Breast epithelium (tissue), 4 donors: ENCODE measurements at regions not wholly inside any gene's neighbourhood (a gene's known extent, or its start where the extent isn't known, plus 50 kb on each side); places are given as distances from the start of the nearest gene placed in this dataset.

Source experiments
- DNase-seq, 2 donors: peaks; one replicate each; pipeline ENCODE4 v3.0.0-alpha.2; 2019; ENCODE audit warnings: low spot score in 2 of 2
- H3K27ac ChIP-seq, 2 donors: fragments of 200-600 bp; sonication (generic) in 1 of 2; one replicate each; pipeline ENCODE4 v1.5.1; 2016 to 2019; ENCODE audit warnings: mild to moderate bottlenecking in 1 of 2
- H3K27me3 ChIP-seq, 2 donors: fragments of 200-600 bp; sonication (generic) in 1 of 2; one replicate each; pipeline versions ENCODE4 v1.5.1 to v1.6.0; 2017 to 2019; ENCODE audit warnings: control low read depth in 1 of 2, mild to moderate bottlenecking in 1 of 2
- H3K36me3 ChIP-seq: fragments of 200-600 bp; one replicate; pipeline ENCODE4 v1.5.1; 2019
- H3K4me1 ChIP-seq, 2 donors: fragments of 200-600 bp; sonication (generic); one replicate each; pipeline ENCODE4 v1.5.1; 2016 to 2019; ENCODE audit warnings: control low read depth in 1 of 2
- H3K4me3 ChIP-seq, 3 donors: fragments of 200-600 bp; sonication (generic); 1 replicate in 2 of 3; 2 replicates in 1 of 3; pipeline ENCODE4 v1.5.1; 2016 to 2019; ENCODE audit warnings: mild to moderate bottlenecking in 3 of 3, moderate library complexity in 2 of 3
- H3K9me3 ChIP-seq, 2 donors: fragments of 200-600 bp; sonication (generic) in 1 of 2; one replicate each; pipeline ENCODE4 v1.5.1; 2016 to 2019; ENCODE audit warnings: control low read depth in 1 of 2
- POLR2A ChIP-seq: fragments of 450-650 bp; IDR thresholded peaks from one replicate; pipeline ENCODE4 v1.6.1; 2016; ENCODE audit warnings: antibody characterized with exemption, mild to moderate bottlenecking, moderate library complexity
- POLR2AphosphoS5 ChIP-seq, 3 donors: sonication (generic); formaldehyde crosslinking; IDR thresholded peaks; one replicate each; pipeline ENCODE4 v1.6.1; 2017; ENCODE audit warnings: antibody characterized with exemption in 3 of 3
- intact Hi-C: fragments of 100-400 bp; cut with DNase I; formaldehyde crosslinking; loops from one replicate; pipeline ENCODE4 v1.15.1; 2023; ENCODE audit warnings: low total_unique reads
- TF ChIP-seq, protein P1 (sequence below), 3 donors: fragments of 450-650 bp; IDR thresholded peaks; one replicate each; pipeline ENCODE4 v1.5.1; 2016 to 2017; ENCODE audit warnings: antibody characterized with exemption in 3 of 3, mild to moderate bottlenecking in 3 of 3, moderate library complexity in 3 of 3

DNA sequence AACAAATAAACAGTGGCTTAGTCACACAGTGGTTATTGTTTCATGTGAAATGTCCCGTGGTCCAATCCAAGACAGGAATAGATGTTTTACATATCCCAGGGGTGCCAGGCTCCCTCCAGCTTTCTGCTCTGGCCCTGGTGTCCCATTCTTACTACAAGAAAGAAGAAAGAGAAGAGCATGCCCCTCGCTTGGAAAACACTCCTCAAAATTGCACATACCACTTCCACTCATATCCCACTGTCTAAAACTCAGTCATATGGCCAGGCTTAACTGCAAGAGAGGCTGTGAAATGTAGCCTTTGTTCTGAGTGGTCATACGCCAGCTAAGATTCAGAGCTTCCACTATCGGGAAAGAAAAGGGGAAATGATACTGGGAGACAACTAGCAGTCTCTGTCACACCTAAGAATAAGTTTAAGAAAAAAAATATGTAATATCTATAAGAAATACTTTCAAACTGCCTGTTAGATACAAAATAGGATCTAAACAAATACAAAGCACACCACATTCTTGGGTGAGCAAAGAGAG, 306.8 kb upstream of the FAM241A start:
- DNase-seq, result no peak
- H3K27me3 ChIP-seq, result no peaks in the 10 kb centered on the region
- no peaks in the 10 kb centered on the region for H3K9me3 ChIP-seq
- H3K4me3 ChIP-seq, result no peak overlapping the region
- TF ChIP-seq POLR2A (no peak), POLR2AphosphoS5 (IDR thresholded peaks at IDR 0.05) (no peak)
- TF ChIP-seq, protein P1, sequence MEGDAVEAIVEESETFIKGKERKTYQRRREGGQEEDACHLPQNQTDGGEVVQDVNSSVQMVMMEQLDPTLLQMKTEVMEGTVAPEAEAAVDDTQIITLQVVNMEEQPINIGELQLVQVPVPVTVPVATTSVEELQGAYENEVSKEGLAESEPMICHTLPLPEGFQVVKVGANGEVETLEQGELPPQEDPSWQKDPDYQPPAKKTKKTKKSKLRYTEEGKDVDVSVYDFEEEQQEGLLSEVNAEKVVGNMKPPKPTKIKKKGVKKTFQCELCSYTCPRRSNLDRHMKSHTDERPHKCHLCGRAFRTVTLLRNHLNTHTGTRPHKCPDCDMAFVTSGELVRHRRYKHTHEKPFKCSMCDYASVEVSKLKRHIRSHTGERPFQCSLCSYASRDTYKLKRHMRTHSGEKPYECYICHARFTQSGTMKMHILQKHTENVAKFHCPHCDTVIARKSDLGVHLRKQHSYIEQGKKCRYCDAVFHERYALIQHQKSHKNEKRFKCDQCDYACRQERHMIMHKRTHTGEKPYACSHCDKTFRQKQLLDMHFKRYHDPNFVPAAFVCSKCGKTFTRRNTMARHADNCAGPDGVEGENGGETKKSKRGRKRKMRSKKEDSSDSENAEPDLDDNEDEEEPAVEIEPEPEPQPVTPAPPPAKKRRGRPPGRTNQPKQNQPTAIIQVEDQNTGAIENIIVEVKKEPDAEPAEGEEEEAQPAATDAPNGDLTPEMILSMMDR (IDR thresholded peaks at IDR 0.05), result no peak
- H3K4me1 ChIP-seq, result no peaks in the 10 kb centered on the region
- no peaks in the 10 kb centered on the region for H3K36me3 ChIP-seq
- H3K27ac ChIP-seq, result no peak overlapping the region
- intact Hi-C loops, result no loop called here

DNA sequence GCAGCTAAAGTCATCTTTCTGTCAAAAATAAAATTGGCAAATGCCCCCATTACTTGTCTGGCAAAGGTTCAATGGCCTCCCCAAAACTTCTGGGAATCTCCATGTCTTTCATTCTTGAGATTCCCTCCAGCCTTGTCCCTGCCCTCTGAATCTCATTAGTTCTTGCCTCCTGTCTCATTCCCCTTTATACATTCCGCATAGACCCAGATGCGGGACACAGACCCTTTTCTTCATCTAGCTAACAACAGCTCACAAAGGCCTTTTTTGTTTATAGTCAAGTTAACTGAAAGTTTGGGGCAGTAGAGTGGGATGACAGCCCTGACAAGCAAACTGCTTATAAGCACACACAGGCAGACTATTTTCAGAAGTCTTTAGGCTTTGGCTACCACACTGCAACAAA, 306.1 kb upstream of the FAM241A start:
- no peak overlapping the region for H3K27ac ChIP-seq
- no peaks in the 10 kb centered on the region for H3K9me3 ChIP-seq
- intact Hi-C loops, result no loop called here

DNA sequence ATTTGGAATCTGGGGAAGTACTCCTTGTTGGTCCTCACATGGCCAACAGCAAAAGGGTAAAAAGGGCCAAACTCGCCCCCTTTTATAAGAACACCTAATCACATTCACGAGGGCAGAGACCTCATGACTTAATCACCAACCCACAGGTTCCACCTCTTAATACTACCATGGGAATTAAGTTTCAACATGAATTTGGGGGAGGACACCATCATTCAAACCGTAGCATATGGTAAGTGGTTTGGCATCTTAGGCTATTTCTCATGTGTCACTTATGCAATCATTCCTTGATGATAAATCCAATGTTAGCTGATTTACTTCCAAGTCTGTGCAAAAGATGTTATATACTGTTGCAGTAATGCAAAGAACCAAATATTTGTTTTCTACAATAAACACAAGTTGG, 302.9 kb upstream of the FAM241A start:
- Histone ChIP-seq H3K4me1 (no peaks in the 10 kb centered on the region), H3K36me3 (no peaks in the 10 kb centered on the region), H3K27ac (no peak overlapping the region), H3K4me3 (no peak overlapping the region), H3K9me3 (no peaks in the 10 kb centered on the region), H3K27me3 (no peaks in the 10 kb centered on the region)
- intact Hi-C loops, result no loop called here
- DNase-seq, result no peak
- TF ChIP-seq POLR2AphosphoS5 (IDR thresholded peaks at IDR 0.05) (no peak), POLR2A (no peak)
- TF ChIP-seq, protein P1 (IDR thresholded peaks at IDR 0.05), result no peak

More for the DNA sequence above, 306.1 kb upstream of the FAM241A start:
- Histone ChIP-seq H3K4me3 (no peak overlapping the region), H3K4me1 (no peaks in the 10 kb centered on the region), H3K27me3 (no peaks in the 10 kb centered on the region), H3K36me3 (no peaks in the 10 kb centered on the region)
- TF ChIP-seq, protein P1 (IDR thresholded peaks at IDR 0.05), result no peak
- TF ChIP-seq POLR2A (no peak), POLR2AphosphoS5 (IDR thresholded peaks at IDR 0.05) (no peak)
- no peak for DNase-seq

DNA sequence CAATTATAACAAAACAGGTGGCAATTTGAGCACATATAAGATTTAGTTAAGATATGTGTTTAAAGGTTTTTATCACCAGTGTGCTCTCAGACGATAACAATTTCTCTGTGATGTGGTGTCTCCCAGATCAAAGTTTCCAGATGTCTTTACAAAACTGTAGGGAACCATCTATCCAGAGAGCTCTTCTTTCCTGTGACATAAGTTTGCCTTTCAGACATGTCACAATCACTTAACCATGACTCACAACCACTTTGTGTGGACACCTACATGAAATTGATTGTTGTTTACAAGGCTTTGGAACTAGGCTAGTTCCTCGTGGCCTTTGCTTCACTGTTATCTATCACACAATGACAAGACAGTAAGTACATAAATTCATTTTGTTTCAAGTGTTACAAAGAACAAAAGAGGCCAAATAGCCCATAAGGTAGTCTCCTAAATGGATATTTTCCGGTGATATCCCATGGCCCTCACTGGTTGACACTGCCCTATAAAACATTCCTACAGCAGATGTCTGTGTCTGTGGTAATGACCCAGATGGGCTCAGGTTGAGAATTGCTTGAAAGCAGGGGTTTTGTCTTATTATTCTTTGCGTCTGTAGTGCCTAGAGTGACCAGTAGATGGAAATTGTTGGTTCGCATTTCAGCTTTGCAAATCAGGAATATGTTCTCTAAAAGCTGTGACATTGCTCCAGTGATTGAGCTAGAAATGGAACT, 297.8 kb upstream of the FAM241A start:
- H3K27me3 ChIP-seq, result no peaks in the 10 kb centered on the region
- H3K27ac ChIP-seq, result no peak overlapping the region
- no peak for DNase-seq
- intact Hi-C loops, result no loop called here
- H3K9me3 ChIP-seq, result no peaks in the 10 kb centered on the region
- no peak overlapping the region for H3K4me3 ChIP-seq
- H3K36me3 ChIP-seq, result no peaks in the 10 kb centered on the region
- no peak for TF ChIP-seq POLR2A
- TF ChIP-seq POLR2AphosphoS5 (IDR thresholded peaks at IDR 0.05), result no peak
- TF ChIP-seq, protein P1 (IDR thresholded peaks at IDR 0.05), result no peak
- no peaks in the 10 kb centered on the region for H3K4me1 ChIP-seq

DNA sequence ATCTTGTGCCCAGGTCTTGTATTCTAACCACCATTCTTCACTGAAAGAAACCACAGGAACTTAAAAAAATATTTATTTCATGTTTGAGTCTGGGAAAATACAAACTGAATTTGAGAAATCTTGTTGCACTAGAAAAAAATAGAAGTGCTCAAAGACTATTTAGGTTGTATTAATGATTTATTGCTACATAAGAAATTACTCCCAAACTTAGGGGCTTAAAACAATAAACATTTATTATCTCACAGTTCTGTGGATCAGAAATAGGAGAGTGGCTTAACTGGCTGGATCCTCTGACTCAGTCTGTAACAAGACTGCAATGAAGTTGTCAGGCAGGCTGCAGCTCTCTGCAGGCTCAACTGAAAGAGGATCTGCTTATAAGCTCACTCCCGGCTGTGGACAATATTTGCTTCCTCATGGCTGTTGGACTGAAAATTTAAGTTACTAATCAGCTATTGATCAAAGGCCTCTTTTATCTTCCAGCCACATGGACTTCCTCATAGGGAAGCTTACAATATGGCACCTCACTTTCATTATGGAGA, 295.4 kb upstream of the FAM241A start:
- intact Hi-C loops, result no loop called here
- DNase-seq, result no peak
- Histone ChIP-seq H3K27ac (no peak overlapping the region), H3K27me3 (no peaks in the 10 kb centered on the region), H3K4me1 (no peaks in the 10 kb centered on the region), H3K4me3 (no peak overlapping the region), H3K36me3 (no peaks in the 10 kb centered on the region), H3K9me3 (no peaks in the 10 kb centered on the region)
- TF ChIP-seq, protein P1 (IDR thresholded peaks at IDR 0.05), result no peak
- TF ChIP-seq POLR2A, result no peak
- no peak for TF ChIP-seq POLR2AphosphoS5 (IDR thresholded peaks at IDR 0.05)
